Lower leg skin (tissue), 4 donors: ENCODE measurements at regions not wholly inside any gene's neighbourhood (a gene's known extent, or its start where the extent isn't known, plus 50 kb on each side); places are given as distances from the start of the nearest gene placed in this dataset.

Source experiments
- DNase-seq, 2 donors: peaks; one replicate each; pipeline ENCODE4 v3.0.0-alpha.2; 2019; ENCODE audit warnings: low spot score in 2 of 2
- H3K4me3 ChIP-seq: fragments of 200-600 bp; sonication (generic); 2 replicates; pipeline ENCODE4 v1.5.1; 2017; ENCODE audit warnings: mild to moderate bottlenecking, low read depth; ENCODE audit not compliant: poor library complexity, severe bottlenecking
- POLR2A ChIP-seq, 2 donors: fragments of 450-650 bp; IDR thresholded peaks; one replicate each; pipeline ENCODE4 v1.6.1; 2016 to 2017; ENCODE audit warnings: antibody characterized with exemption in 2 of 2, mild to moderate bottlenecking in 1 of 2, moderate library complexity in 1 of 2
- WGBS, 2 donors: methylation state at CpG; one replicate each; pipeline ENCODE4 v1.1.5; 2018; 5-methylcytosine and 5-hydroxymethylcytosine counted together
- intact Hi-C: fragments of 100-400 bp; cut with DNase I; formaldehyde crosslinking; loops from one replicate; pipeline ENCODE4 v1.15.0; 2023; ENCODE audit warnings: low total_unique reads
- TF ChIP-seq, protein P1 (sequence below), 3 donors: fragments of 450-650 bp; IDR thresholded peaks; one replicate each; pipeline ENCODE4 v1.5.1; 2016; ENCODE audit warnings: antibody characterized with exemption in 3 of 3, mild to moderate bottlenecking in 3 of 3, moderate library complexity in 2 of 3

DNA sequence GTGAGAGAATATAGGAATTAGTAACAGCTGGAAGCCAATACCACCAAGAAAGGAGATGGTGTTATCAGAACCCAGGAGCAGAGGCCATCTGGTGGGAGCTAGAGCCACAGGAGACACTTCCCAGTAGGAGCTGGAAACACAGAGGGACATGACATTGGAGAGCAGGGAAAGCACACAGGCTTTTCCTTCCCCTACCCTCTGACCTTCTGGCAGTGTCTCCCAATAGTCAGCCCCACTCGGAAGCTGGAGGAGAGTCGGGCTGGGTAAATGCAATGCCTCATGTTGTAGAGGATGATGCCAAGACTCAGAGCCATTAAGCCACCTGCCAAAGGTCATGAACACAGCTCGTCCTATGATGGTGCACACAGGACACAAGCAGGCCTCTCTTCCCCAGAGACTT lies 538.5 kb downstream of the BCL11B start:
- intact Hi-C loops = no loop called here
- no peak for TF ChIP-seq POLR2A (IDR thresholded peaks at IDR 0.05)
- TF ChIP-seq, protein P1, sequence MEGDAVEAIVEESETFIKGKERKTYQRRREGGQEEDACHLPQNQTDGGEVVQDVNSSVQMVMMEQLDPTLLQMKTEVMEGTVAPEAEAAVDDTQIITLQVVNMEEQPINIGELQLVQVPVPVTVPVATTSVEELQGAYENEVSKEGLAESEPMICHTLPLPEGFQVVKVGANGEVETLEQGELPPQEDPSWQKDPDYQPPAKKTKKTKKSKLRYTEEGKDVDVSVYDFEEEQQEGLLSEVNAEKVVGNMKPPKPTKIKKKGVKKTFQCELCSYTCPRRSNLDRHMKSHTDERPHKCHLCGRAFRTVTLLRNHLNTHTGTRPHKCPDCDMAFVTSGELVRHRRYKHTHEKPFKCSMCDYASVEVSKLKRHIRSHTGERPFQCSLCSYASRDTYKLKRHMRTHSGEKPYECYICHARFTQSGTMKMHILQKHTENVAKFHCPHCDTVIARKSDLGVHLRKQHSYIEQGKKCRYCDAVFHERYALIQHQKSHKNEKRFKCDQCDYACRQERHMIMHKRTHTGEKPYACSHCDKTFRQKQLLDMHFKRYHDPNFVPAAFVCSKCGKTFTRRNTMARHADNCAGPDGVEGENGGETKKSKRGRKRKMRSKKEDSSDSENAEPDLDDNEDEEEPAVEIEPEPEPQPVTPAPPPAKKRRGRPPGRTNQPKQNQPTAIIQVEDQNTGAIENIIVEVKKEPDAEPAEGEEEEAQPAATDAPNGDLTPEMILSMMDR (IDR thresholded peaks at IDR 0.05) = no peak
- no peak for DNase-seq
- H3K4me3 ChIP-seq = no peak overlapping the region
- WGBS, 2 donors = 75 to 80% methylated on average over 3 of the region's 3 CpGs

DNA sequence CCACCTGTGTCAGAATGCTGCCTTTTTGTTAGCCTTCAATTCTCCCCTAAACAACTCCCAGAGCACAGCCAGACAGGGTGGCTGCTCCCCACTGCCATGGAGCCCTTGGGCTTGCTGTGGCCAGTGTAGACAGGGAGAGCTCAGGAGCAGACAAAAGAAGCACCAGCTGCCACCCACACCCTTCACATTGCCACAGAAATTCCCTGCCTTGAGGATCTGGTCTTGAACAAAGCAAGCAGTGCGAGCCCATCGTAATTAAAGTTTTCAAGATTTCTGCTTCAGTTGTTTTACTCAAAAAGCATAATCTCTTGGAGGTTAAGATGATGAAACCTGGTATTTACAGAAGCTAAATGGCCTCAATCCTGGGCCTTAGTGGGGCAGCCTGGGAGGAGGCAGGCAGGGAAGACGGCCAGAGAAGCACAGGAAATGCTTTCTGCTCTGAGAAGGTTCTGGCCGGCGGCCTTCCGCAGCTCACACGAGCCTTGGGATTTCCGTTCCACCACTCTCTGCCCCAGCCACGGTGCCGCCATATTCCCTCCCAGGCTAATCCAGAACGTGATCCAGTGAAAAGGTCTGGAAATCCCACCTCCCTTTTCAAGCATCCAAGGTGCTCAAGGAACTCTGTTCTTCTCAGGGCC lies 535.2 kb downstream of the BCL11B start:
- 75 to 82% methylated on average over 11 of the region's 11 CpGs for WGBS, 2 donors
- TF ChIP-seq, protein P1 (IDR thresholded peaks at IDR 0.05) = no peak
- TF ChIP-seq POLR2A (IDR thresholded peaks at IDR 0.05) = no peak
- no peak for DNase-seq

DNA sequence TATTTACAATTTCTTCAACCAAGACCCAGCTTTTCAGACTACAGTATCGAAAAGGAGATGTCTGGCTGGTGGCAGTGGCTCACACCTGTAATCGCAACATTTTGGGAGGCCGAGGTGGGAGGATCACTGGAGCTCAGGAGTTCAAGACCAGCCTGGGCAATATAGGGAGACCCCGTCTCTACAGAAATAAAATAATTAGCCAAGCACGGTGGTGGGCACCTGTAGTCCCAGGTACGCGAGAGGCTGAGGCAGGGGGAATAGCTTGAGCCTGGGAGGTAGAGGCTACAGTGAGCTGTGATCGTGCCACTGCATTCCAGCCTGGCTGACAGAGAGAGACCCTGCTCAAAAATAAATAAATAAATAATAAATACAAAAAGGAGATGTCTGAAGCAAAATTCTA lies 530.5 kb downstream of the BCL11B start:
- DNase-seq = no peak
- intact Hi-C loops = no loop called here
- TF ChIP-seq, protein P1 (IDR thresholded peaks at IDR 0.05) = no peak
- TF ChIP-seq POLR2A (IDR thresholded peaks at IDR 0.05) = no peak
- H3K4me3 ChIP-seq = no peak overlapping the region
- WGBS, 2 donors = 95% methylated on average over 8 of the region's 8 CpGs

More for the DNA sequence above, 535.2 kb downstream of the BCL11B start:
- intact Hi-C loops = no loop called here
- no peak overlapping the region for H3K4me3 ChIP-seq

DNA sequence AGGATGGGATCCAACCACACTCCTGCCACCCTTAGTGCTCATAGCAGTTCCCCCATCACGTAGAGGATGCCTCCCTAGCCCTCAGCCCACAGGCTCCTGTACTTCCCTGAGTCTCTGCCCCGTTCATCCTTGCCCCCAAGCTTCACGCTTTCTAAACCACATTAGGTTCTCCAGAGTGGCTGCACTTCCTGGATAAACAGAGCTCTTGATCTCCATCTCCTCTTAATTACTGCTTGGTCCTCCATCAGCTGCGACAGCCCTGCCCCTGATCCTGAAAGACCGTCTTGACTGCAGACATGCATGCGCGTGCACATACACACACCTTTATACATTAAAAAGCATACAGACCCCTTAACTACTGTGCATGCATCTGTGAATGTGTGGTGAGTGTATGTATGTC lies 530.0 kb downstream of the BCL11B start:
- intact Hi-C loops = no loop called here
- TF ChIP-seq, protein P1 (IDR thresholded peaks at IDR 0.05) = no peak
- TF ChIP-seq POLR2A (IDR thresholded peaks at IDR 0.05) = no peak
- WGBS, 2 donors = 84 to 88% methylated on average over 7 of the region's 7 CpGs
- H3K4me3 ChIP-seq = no peak overlapping the region
- DNase-seq = no peak

DNA sequence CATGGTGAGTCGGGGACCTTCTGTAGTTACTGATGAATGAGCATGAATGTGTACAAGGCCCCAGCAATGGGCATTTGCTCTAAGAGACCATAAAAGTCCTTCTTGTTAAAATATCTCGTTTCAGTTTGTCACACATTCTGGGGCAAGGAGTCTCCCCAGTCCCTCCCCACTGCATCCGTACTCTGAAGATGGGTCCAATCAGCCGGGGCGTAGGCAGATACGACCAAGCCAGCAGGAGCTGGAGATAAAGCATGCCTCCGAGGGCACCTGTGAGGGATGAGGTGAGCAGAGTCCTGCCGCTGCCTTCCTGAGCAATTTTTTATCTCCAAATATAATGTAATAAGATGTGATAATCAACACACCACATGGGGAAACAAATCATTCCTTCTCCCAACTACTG lies 528.5 kb downstream of the BCL11B start:
- no peak for TF ChIP-seq POLR2A (IDR thresholded peaks at IDR 0.05)
- TF ChIP-seq, protein P1 (IDR thresholded peaks at IDR 0.05) = no peak
- intact Hi-C loops = no loop called here
- DNase-seq = no peak
- 88 to 93% methylated on average over 8 of the region's 8 CpGs for WGBS, 2 donors
- H3K4me3 ChIP-seq = no peak overlapping the region

DNA sequence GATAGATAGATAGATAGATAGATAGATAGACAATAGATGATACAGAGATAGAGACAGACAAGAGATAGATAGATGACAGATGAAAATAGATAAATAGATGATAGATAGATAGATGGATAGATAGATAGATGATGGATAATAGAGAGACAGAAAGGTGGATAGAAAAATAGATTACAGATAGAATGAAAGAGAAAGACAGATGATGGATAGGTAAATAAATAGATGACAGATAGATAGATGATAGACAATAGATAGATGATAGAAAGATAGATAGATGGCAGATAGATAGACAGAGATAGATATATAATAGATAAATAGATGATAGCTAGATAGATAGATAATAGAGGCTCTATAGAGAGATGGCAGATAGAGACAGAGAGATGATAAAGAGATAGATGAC lies 523.0 kb downstream of the BCL11B start:
- no peak for TF ChIP-seq POLR2A (IDR thresholded peaks at IDR 0.05)
- TF ChIP-seq, protein P1 (IDR thresholded peaks at IDR 0.05) = no peak
- no peak for DNase-seq
- intact Hi-C loops = no loop called here
- no peak overlapping the region for H3K4me3 ChIP-seq
